GM21447 (cell line): ENCODE measurements at regions not wholly inside any gene's neighbourhood (a gene's known extent, or its start where the extent isn't known, plus 50 kb on each side); places are given as distances from the start of the nearest gene placed in this dataset.
"Not testable (repeated sequence)": the region's sequence is repeated elsewhere in the genome, so short reads cannot be mapped to it uniquely, and the experiment has no call there.

Experiments
- ATAC-seq: cut with Tn5 transposase; IDR thresholded peaks from one replicate; pipeline ENCODE4 v1.9.1; 2021; ENCODE audit not compliant: unreplicated experiment

- no peak for ATAC-seq
These were observed 499.1 kb upstream of the RUNX1 start for GRCh38 chr21:35547946-35548774.

- ATAC-seq: no peak
These were observed 494.6 kb upstream of the RUNX1 start for GRCh38 chr21:35543746-35544145.

GRCh38 chr21:35540950-35541638, 492.0 kb upstream of the RUNX1 start:
- no peak for ATAC-seq

- no peak for ATAC-seq
These were observed 489.3 kb upstream of the RUNX1 start for GRCh38 chr21:35538386-35538785.

GRCh38 chr21:35537604-35538003, 488.5 kb upstream of the RUNX1 start:
- no peak for ATAC-seq

GRCh38 chr21:35533893-35534292, 484.8 kb upstream of the RUNX1 start:
- ATAC-seq: no peak

- no peak for ATAC-seq
These were observed 481.7 kb upstream of the RUNX1 start for GRCh38 chr21:35530766-35531165.

- peak; percentile 48 for ATAC-seq
These were observed 480.2 kb upstream of the RUNX1 start for GRCh38 chr21:35529171-35529863.

- ATAC-seq: peak; percentile 47
These were observed 479.3 kb upstream of the RUNX1 start for GRCh38 chr21:35528116-35529042.

- ATAC-seq: no peak
These were observed 478.3 kb upstream of the RUNX1 start for GRCh38 chr21:35527358-35527757.

GRCh38 chr21:35525443-35525842, 476.3 kb upstream of the RUNX1 start:
- no peak for ATAC-seq

GRCh38 chr21:35521852-35522505, 472.9 kb upstream of the RUNX1 start:
- ATAC-seq: no peak

- ATAC-seq: no peak
These were observed 472.2 kb upstream of the RUNX1 start for GRCh38 chr21:35521293-35521692.

GRCh38 chr21:35520856-35521255, 471.8 kb upstream of the RUNX1 start:
- ATAC-seq: no peak

GRCh38 chr21:35520302-35520701, 471.2 kb upstream of the RUNX1 start:
- no peak for ATAC-seq

- no peak for ATAC-seq
These were observed 468.8 kb upstream of the RUNX1 start for GRCh38 chr21:35517865-35518264.

- ATAC-seq: not testable (repeated sequence)
These were observed 467.2 kb upstream of the RUNX1 start for GRCh38 chr21:35516292-35516691.

- ATAC-seq: no peak
These were observed 463.2 kb upstream of the RUNX1 start for GRCh38 chr21:35512346-35512745.

- ATAC-seq: no peak
These were observed 462.6 kb upstream of the RUNX1 start for GRCh38 chr21:35511696-35512162.
